ENCODE measurements at regions not wholly inside any gene's neighbourhood (a gene's known extent, or its start where the extent isn't known, plus 50 kb on each side); places are given as distances from the start of the nearest gene placed in this dataset.

- H3K79me2 ChIP-seq (ENCODE audit: insufficient read depth, low read length), result no peaks in the 10 kb centered on the region
- no peak overlapping the region for H3K4me3 ChIP-seq (ENCODE audit: insufficient read depth, low read length)
- H2AFZ ChIP-seq (ENCODE audit: low read length), result no peak overlapping the region
- H3K4me2 ChIP-seq (ENCODE audit: insufficient read depth, low read length), result no peak overlapping the region
- TF ChIP-seq, protein P1, sequence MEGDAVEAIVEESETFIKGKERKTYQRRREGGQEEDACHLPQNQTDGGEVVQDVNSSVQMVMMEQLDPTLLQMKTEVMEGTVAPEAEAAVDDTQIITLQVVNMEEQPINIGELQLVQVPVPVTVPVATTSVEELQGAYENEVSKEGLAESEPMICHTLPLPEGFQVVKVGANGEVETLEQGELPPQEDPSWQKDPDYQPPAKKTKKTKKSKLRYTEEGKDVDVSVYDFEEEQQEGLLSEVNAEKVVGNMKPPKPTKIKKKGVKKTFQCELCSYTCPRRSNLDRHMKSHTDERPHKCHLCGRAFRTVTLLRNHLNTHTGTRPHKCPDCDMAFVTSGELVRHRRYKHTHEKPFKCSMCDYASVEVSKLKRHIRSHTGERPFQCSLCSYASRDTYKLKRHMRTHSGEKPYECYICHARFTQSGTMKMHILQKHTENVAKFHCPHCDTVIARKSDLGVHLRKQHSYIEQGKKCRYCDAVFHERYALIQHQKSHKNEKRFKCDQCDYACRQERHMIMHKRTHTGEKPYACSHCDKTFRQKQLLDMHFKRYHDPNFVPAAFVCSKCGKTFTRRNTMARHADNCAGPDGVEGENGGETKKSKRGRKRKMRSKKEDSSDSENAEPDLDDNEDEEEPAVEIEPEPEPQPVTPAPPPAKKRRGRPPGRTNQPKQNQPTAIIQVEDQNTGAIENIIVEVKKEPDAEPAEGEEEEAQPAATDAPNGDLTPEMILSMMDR (IDR thresholded peaks at IDR 0.05; ENCODE audit: extremely low read depth, low read depth, low read length), result no peak
- no peaks in the 10 kb centered on the region for H3K36me3 ChIP-seq (ENCODE audit: insufficient read depth, low read length)
- no peaks in the 10 kb centered on the region for H4K20me1 ChIP-seq (ENCODE audit: insufficient read depth, low read length)
- H3K27me3 ChIP-seq (ENCODE audit: insufficient read depth, low read length), result no peaks in the 10 kb centered on the region
- DNase-seq (ENCODE audit: insufficient read length, low spot score, missing footprints), result no peak
- H3K4me1 ChIP-seq (ENCODE audit: insufficient read depth, low read length), result no peaks in the 10 kb centered on the region
- H3K27ac ChIP-seq (ENCODE audit: low read depth, low read length), result no peak overlapping the region
- no peaks in the 10 kb centered on the region for H3K9me3 ChIP-seq (ENCODE audit: low read depth, low read length)
Measured at GRCh38 chr12:72740064-72740463, 467.9 kb downstream of the TRHDE start.

GRCh38 chr12:72742568-72742967, 470.4 kb downstream of the TRHDE start:
- TF ChIP-seq, protein P1 (IDR thresholded peaks at IDR 0.05; ENCODE audit: extremely low read depth, low read depth, low read length), result no peak
- no peak for DNase-seq (ENCODE audit: insufficient read length, low spot score, missing footprints)
- Histone ChIP-seq H3K4me2 (ENCODE audit: insufficient read depth, low read length) (no peak overlapping the region), H3K4me3 (ENCODE audit: insufficient read depth, low read length) (no peak overlapping the region), H3K9me3 (ENCODE audit: low read depth, low read length) (no peaks in the 10 kb centered on the region), H3K79me2 (ENCODE audit: insufficient read depth, low read length) (no peaks in the 10 kb centered on the region), H3K4me1 (ENCODE audit: insufficient read depth, low read length) (no peaks in the 10 kb centered on the region), H3K27ac (ENCODE audit: low read depth, low read length) (no peak overlapping the region), H3K27me3 (ENCODE audit: insufficient read depth, low read length) (no peaks in the 10 kb centered on the region), H3K36me3 (ENCODE audit: insufficient read depth, low read length) (no peaks in the 10 kb centered on the region), H2AFZ (ENCODE audit: low read length) (no peak overlapping the region), H4K20me1 (ENCODE audit: insufficient read depth, low read length) (no peaks in the 10 kb centered on the region)

DNA sequence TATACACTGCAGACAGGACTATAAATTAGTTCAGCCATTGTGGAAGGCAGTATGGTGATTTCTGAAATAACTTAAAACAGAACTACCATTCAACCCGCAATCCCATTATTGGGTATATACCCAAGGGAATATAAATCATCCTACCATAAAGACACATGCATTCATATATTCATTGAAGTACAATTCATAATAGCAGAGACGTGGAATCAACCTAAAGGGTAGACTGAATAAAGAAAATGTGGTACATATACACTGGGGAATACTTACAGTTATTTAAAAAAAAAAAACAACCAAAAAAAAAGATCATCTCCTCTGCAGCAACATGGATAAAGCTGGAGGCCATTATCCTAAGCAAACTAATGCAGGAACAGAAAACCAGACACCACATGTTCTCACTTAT, 473.9 kb downstream of the TRHDE start:
- no peaks in the 10 kb centered on the region for H3K27me3 ChIP-seq (ENCODE audit: insufficient read depth, low read length)
- no peak overlapping the region for H3K27ac ChIP-seq (ENCODE audit: low read depth, low read length)
- no peak overlapping the region for H3K4me2 ChIP-seq (ENCODE audit: insufficient read depth, low read length)
- H4K20me1 ChIP-seq (ENCODE audit: insufficient read depth, low read length), result no peaks in the 10 kb centered on the region
- no peak overlapping the region for H2AFZ ChIP-seq (ENCODE audit: low read length)
- no peaks in the 10 kb centered on the region for H3K79me2 ChIP-seq (ENCODE audit: insufficient read depth, low read length)
- DNase-seq (ENCODE audit: insufficient read length, low spot score, missing footprints), result no peak
- H3K36me3 ChIP-seq (ENCODE audit: insufficient read depth, low read length), result no peaks in the 10 kb centered on the region
- no peaks in the 10 kb centered on the region for H3K4me1 ChIP-seq (ENCODE audit: insufficient read depth, low read length)
- no peaks in the 10 kb centered on the region for H3K9me3 ChIP-seq (ENCODE audit: low read depth, low read length)
- H3K4me3 ChIP-seq (ENCODE audit: insufficient read depth, low read length), result no peak overlapping the region
- TF ChIP-seq, protein P1 (IDR thresholded peaks at IDR 0.05; ENCODE audit: extremely low read depth, low read depth, low read length), result no peak

GRCh38 chr12:72747111-72747849, 475.1 kb downstream of the TRHDE start:
- Histone ChIP-seq H3K4me3 (ENCODE audit: insufficient read depth, low read length) (no peak overlapping the region), H3K4me2 (ENCODE audit: insufficient read depth, low read length) (no peak overlapping the region), H4K20me1 (ENCODE audit: insufficient read depth, low read length) (no peaks in the 10 kb centered on the region), H3K36me3 (ENCODE audit: insufficient read depth, low read length) (no peaks in the 10 kb centered on the region), H3K79me2 (ENCODE audit: insufficient read depth, low read length) (no peaks in the 10 kb centered on the region), H3K27me3 (ENCODE audit: insufficient read depth, low read length) (no peaks in the 10 kb centered on the region), H3K27ac (ENCODE audit: low read depth, low read length) (no peak overlapping the region), H2AFZ (ENCODE audit: low read length) (no peak overlapping the region), H3K9me3 (ENCODE audit: low read depth, low read length) (no peaks in the 10 kb centered on the region), H3K4me1 (ENCODE audit: insufficient read depth, low read length) (no peaks in the 10 kb centered on the region)
- TF ChIP-seq, protein P1 (IDR thresholded peaks at IDR 0.05; ENCODE audit: extremely low read depth, low read depth, low read length), result no peak
- DNase-seq (ENCODE audit: insufficient read length, low spot score, missing footprints), result peak; percentile 3

All from osteoblast (primary cell).